Esophagus squamous epithelium (tissue), 5 donors: ENCODE measurements at regions not wholly inside any gene's neighbourhood (a gene's known extent, or its start where the extent isn't known, plus 50 kb on each side); places are given as distances from the start of the nearest gene placed in this dataset.
A peak's percentile ranks its signal among the peaks of the same experiment; 100 is the strongest.

Experiments used
- DNase-seq: peaks from one replicate; lab custom pipeline; 2025; lab: John Stamatoyannopoulos, UW
- H3K27ac ChIP-seq, 4 donors: fragments of 200-600 bp; sonication (generic); one replicate each; pipeline ENCODE4 v1.5.1; 2016 to 2019; ENCODE audit warnings: mild to moderate bottlenecking in 1 of 4
- H3K27me3 ChIP-seq, 4 donors: fragments of 200-600 bp; sonication (generic); 1 replicate in 3 of 4; 2 replicates in 1 of 4; pipeline versions ENCODE4 v1.5.1 to v1.6.0; 2017 to 2021; ENCODE audit warnings: antibody characterized with exemption in 1 of 4
- H3K36me3 ChIP-seq, 3 donors: fragments of 200-600 bp; sonication (generic); one replicate each; pipeline ENCODE4 v1.5.1; 2016 to 2019
- H3K4me1 ChIP-seq, 3 donors: fragments of 200-600 bp; sonication (generic); one replicate each; pipeline ENCODE4 v1.5.1; 2017 to 2019
- H3K4me3 ChIP-seq, 4 donors: fragments of 200-600 bp; sonication (generic); 1 replicate in 3 of 4; 2 replicates in 1 of 4; pipeline ENCODE4 v1.5.1; 2016 to 2019; ENCODE audit warnings: mild to moderate bottlenecking in 2 of 4, moderate library complexity in 1 of 4
- H3K9me3 ChIP-seq, 3 donors: fragments of 200-600 bp; sonication (generic); one replicate each; pipeline ENCODE4 v1.5.1; 2016 to 2019
- POLR2A ChIP-seq, 4 donors: fragments of 450-650 bp; IDR thresholded peaks; one replicate each; pipeline ENCODE4 v1.6.1; 2017; ENCODE audit warnings: antibody characterized with exemption in 4 of 4, mild to moderate bottlenecking in 4 of 4, moderate library complexity in 3 of 4
- WGBS, 2 donors: methylation state at CpG; one replicate each; pipeline ENCODE4 v1.1.5; 2018; 5-methylcytosine and 5-hydroxymethylcytosine counted together
- intact Hi-C: fragments of 100-400 bp; cut with DNase I; formaldehyde crosslinking; loops from one replicate; pipeline ENCODE4 v1.15.0; 2022
- TF ChIP-seq, protein P1 (sequence below), 6 experiments: fragments of 450-650 bp in 4 of 6; fragments of 200-600 bp in 2 of 6; sonication (generic) in 2 of 6; IDR thresholded peaks; one replicate each; pipeline ENCODE4 v1.5.1; 2016 to 2019; ENCODE audit warnings: antibody characterized with exemption in 6 of 6, mild to moderate bottlenecking in 4 of 6, moderate library complexity in 4 of 6
- donor health status: DM: yes; HTN: yes; CAD: no.

DNA sequence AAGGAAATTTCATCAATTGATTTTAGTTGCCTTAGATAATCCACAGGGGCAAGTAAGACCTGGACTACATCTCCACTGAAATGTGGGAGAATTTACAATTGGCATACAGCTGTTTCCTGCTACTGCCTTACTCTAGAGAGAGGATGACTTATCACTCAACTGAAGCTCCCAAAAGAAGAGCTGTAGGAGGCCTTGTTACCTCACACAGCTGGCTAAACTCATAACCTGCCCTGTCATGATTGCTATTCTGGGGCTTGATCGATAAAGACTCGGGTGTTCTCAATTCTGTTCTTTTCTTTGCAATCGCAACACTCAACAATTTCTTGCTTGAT, 1396.4 kb downstream of the EFNB2 start:
- Histone ChIP-seq H3K9me3 (no peaks in the 10 kb centered on the region), H3K4me1 (no peaks in the 10 kb centered on the region), H3K27ac (peak overlapping the region in 1 of 4 donors; percentile 51), H3K4me3 (peak overlapping the region in 2 of 4 donors; percentile 37 to 59), H3K36me3 (no peaks in the 10 kb centered on the region), H3K27me3 (no peaks in the 10 kb centered on the region)
- no peak for DNase-seq
- 73 to 85% methylated on average over 3 of the region's 3 CpGs for WGBS, 2 donors
- TF ChIP-seq, protein P1, sequence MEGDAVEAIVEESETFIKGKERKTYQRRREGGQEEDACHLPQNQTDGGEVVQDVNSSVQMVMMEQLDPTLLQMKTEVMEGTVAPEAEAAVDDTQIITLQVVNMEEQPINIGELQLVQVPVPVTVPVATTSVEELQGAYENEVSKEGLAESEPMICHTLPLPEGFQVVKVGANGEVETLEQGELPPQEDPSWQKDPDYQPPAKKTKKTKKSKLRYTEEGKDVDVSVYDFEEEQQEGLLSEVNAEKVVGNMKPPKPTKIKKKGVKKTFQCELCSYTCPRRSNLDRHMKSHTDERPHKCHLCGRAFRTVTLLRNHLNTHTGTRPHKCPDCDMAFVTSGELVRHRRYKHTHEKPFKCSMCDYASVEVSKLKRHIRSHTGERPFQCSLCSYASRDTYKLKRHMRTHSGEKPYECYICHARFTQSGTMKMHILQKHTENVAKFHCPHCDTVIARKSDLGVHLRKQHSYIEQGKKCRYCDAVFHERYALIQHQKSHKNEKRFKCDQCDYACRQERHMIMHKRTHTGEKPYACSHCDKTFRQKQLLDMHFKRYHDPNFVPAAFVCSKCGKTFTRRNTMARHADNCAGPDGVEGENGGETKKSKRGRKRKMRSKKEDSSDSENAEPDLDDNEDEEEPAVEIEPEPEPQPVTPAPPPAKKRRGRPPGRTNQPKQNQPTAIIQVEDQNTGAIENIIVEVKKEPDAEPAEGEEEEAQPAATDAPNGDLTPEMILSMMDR (IDR thresholded peaks at IDR 0.05) = no peak
- no peak for TF ChIP-seq POLR2A (IDR thresholded peaks at IDR 0.05)
- intact Hi-C loops = no loop called here

DNA sequence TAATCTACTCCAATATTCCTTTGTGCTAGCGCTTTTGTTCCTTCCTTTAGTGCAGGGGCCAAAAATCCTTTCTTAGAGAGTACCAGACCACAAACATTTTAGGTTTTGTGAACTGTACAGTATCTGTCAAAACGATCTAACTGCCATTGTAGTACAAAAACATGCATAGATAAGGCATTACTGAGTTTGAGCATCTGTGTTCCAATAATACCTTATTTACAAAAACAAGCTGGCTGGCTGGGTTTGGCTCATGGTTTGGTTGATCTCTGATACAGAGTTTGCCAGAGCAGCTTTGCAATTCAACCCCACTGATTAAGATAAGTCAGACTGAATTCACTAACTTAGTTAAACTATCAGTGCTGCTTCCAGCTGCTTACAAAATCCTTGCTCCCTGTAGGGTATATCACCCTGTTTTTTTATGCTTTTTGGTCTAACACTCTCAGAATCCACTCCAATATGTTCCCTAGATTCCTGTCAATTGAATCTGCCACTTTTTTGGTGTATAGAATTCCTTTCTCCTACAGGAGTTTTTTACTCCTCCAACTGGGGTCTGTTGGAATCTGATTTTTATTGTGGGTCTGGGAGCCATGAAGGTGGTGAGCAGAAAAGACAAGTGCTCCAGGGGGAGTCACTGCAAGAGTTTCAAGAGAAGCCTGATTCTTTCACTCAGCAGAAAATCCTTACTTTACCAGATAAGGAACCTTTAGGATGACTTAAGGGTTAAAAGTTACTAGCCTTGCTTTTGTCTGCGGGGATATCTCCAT, 1399.4 kb downstream of the EFNB2 start:
- DNase-seq = no peak
- no peaks in the 10 kb centered on the region for H3K27me3 ChIP-seq
- TF ChIP-seq, protein P1 (IDR thresholded peaks at IDR 0.05) = no peak
- TF ChIP-seq POLR2A (IDR thresholded peaks at IDR 0.05) = no peak
- H3K27ac ChIP-seq = no peak overlapping the region
- 53 to 55% methylated on average over 3 of the region's 3 CpGs for WGBS, 2 donors
- H3K4me1 ChIP-seq = no peaks in the 10 kb centered on the region
- H3K36me3 ChIP-seq = no peaks in the 10 kb centered on the region
- intact Hi-C loops = no loop called here
- no peak overlapping the region for H3K4me3 ChIP-seq
- H3K9me3 ChIP-seq = no peaks in the 10 kb centered on the region

DNA sequence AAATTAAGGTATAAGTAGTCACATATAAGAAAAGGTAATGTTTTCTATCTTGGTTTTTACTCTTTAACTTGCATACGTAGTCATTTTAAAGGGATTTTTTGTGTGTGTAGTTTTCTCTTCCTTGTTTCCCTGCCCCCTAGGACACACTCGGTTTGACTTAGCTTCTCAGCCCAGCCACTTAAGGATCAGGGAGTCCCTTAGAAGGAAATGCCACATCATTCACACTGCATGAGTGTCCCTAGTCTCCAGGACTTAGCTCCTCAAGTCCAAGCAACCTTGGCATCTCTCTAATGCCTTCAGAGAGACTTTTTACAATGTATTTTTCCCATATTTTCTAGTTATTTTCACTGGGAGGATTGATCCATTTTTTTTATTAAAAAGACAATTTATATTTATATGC, 1407.7 kb downstream of the EFNB2 start:
- Histone ChIP-seq H3K27ac (no peak overlapping the region), H3K9me3 (no peaks in the 10 kb centered on the region), H3K27me3 (no peaks in the 10 kb centered on the region), H3K36me3 (no peaks in the 10 kb centered on the region), H3K4me1 (no peaks in the 10 kb centered on the region), H3K4me3 (no peak overlapping the region)
- WGBS, 2 donors = 80 to 83% methylated on average over 2 of the region's 2 CpGs
- no peak for DNase-seq
- TF ChIP-seq, protein P1 (IDR thresholded peaks at IDR 0.05) = no peak
- TF ChIP-seq POLR2A (IDR thresholded peaks at IDR 0.05) = no peak
- intact Hi-C loops = no loop called here

DNA sequence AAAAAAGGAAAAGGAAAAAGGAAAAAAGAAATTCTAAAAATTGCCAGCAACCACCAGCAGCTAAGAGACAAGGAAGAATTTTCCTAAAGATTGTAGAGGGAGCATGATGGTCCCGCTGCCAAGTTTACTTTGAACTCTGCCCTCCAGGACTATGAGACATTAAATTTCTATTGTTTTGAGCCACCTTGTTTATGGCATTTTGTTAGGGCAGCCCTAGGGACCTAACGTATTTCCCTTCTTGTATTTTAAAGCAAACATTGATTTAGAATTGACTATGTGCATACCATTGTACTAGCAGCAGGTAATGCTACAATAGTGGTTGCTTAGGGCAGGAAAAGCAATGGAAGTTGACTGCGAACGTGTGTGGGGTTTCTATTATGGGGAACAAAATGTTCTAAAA, 1414.2 kb downstream of the EFNB2 start:
- TF ChIP-seq, protein P1 (IDR thresholded peaks at IDR 0.05) = no peak
- no peak for TF ChIP-seq POLR2A (IDR thresholded peaks at IDR 0.05)
- Histone ChIP-seq H3K36me3 (no peaks in the 10 kb centered on the region), H3K27me3 (no peaks in the 10 kb centered on the region), H3K27ac (no peak overlapping the region), H3K9me3 (no peaks in the 10 kb centered on the region), H3K4me3 (no peak overlapping the region), H3K4me1 (no peaks in the 10 kb centered on the region)
- intact Hi-C loops = no loop called here
- no peak for DNase-seq
- 57 to 72% methylated on average over 4 of the region's 4 CpGs for WGBS, 2 donors

DNA sequence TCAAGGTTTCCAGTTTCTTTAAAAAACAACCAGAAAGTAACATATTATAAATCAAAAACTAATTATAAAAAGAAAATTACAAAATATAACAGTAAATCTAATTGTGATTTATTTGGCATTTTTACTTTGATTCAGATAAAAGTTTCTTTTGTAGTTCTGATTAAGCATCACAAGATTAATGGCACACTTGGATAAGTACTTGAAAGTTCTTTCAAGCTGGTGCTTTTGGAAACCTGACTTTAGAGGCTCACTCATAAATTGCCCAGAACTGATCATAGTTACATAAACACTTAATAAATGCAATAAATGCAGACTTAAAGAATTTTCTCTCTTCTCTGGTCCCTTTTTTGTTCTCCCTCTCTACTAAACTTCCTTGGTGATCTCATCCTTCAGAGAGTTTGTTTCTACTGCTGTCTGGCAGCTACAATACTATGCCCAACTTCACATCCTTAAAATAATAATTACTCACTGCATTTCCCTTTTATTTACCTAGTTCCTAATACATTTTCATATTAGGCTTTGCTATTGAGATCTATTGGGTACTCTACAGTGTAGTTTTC, 1417.0 kb downstream of the EFNB2 start:
- no peak for DNase-seq
- no peak for TF ChIP-seq POLR2A (IDR thresholded peaks at IDR 0.05)
- TF ChIP-seq, protein P1 (IDR thresholded peaks at IDR 0.05) = no peak
- Histone ChIP-seq H3K36me3 (no peaks in the 10 kb centered on the region), H3K4me3 (no peak overlapping the region), H3K27me3 (no peaks in the 10 kb centered on the region), H3K4me1 (no peaks in the 10 kb centered on the region), H3K27ac (no peak overlapping the region), H3K9me3 (no peaks in the 10 kb centered on the region)
- intact Hi-C loops = no loop called here
